Left ventricle myocardium inferior (tissue), 1 donor: ENCODE measurements at regions not wholly inside any gene's neighbourhood (a gene's known extent, or its start where the extent isn't known, plus 50 kb on each side); places are given as distances from the start of the nearest gene placed in this dataset.

ENCODE experiments used
- DNase-seq: peaks from one replicate; pipeline ENCODE4 v3.0.0-alpha.2; 2020
- H3K27ac ChIP-seq: fragments of 200-600 bp; replicated peaks from 2 replicates; pipeline ENCODE4 v1.8.0; 2021
- H3K27me3 ChIP-seq: fragments of 200-600 bp; 2 replicates; pipeline ENCODE4 v1.8.0; 2021; ENCODE audit warnings: low read depth
- H3K36me3 ChIP-seq: fragments of 200-600 bp; 2 replicates; pipeline ENCODE4 v1.8.0; 2021
- H3K4me1 ChIP-seq: fragments of 200-600 bp; 2 replicates; pipeline ENCODE4 v1.8.0; 2021
- H3K4me3 ChIP-seq: fragments of 200-600 bp; 2 replicates; pipeline ENCODE4 v1.8.0; 2021; ENCODE audit warnings: mild to moderate bottlenecking, moderate library complexity
- H3K9me3 ChIP-seq: fragments of 200-600 bp; replicated peaks from 2 replicates; pipeline ENCODE4 v1.8.0; 2021
- CTCF ChIP-seq: fragments of 200-600 bp; IDR thresholded peaks from 2 replicates; pipeline ENCODE4 v1.8.0; 2021; ENCODE audit warnings: antibody characterized with exemption, mild to moderate bottlenecking, borderline replicate concordance
- intact Hi-C: fragments of 100-400 bp; cut with micrococcal nuclease; formaldehyde crosslinking; loops from one replicate; pipeline ENCODE4 v1.11.0; 2022
- donor health status: DM: no; HTN: yes; CAD: no; lungs with severe emphysema.

- Histone ChIP-seq H3K4me3 (no peak overlapping the region), H3K27ac (no peak overlapping the region), H3K4me1 (no peaks in the 10 kb centered on the region), H3K27me3 (no peaks in the 10 kb centered on the region), H3K9me3 (no peaks in the 10 kb centered on the region), H3K36me3 (no peaks in the 10 kb centered on the region)
- TF ChIP-seq CTCF, result no peak
- no peak for DNase-seq
- intact Hi-C loops, result no loop called here
Measured at GRCh38 chr16:63188086-63188771, 1152.0 kb upstream of the CDH8 start.

- H3K27me3 ChIP-seq, result no peaks in the 10 kb centered on the region
- H3K4me3 ChIP-seq, result no peak overlapping the region
- H3K36me3 ChIP-seq, result no peaks in the 10 kb centered on the region
- H3K4me1 ChIP-seq, result no peaks in the 10 kb centered on the region
- no peaks in the 10 kb centered on the region for H3K9me3 ChIP-seq
- intact Hi-C loops, result no loop called here
- no peak for DNase-seq
- H3K27ac ChIP-seq, result no peak overlapping the region
- TF ChIP-seq CTCF, result no peak
Measured at GRCh38 chr16:63187638-63188037, 1151.4 kb upstream of the CDH8 start.

- intact Hi-C loops, result no loop called here
- Histone ChIP-seq H3K27ac (no peak overlapping the region), H3K27me3 (no peaks in the 10 kb centered on the region), H3K4me1 (no peaks in the 10 kb centered on the region), H3K36me3 (no peaks in the 10 kb centered on the region), H3K4me3 (no peak overlapping the region), H3K9me3 (no peaks in the 10 kb centered on the region)
- no peak for DNase-seq
- no peak for TF ChIP-seq CTCF
Measured at GRCh38 chr16:63185235-63185780, 1149.1 kb upstream of the CDH8 start.

GRCh38 chr16:63183743-63184142 is 1147.5 kb upstream of the CDH8 start:
- Histone ChIP-seq H3K27me3 (no peaks in the 10 kb centered on the region), H3K9me3 (no peaks in the 10 kb centered on the region), H3K4me1 (no peaks in the 10 kb centered on the region), H3K4me3 (no peak overlapping the region), H3K27ac (no peak overlapping the region), H3K36me3 (no peaks in the 10 kb centered on the region)
- TF ChIP-seq CTCF, result no peak
- no peak for DNase-seq
- intact Hi-C loops, result no loop called here

- H3K27me3 ChIP-seq, result no peaks in the 10 kb centered on the region
- no peak overlapping the region for H3K4me3 ChIP-seq
- no peak overlapping the region for H3K27ac ChIP-seq
- DNase-seq, result no peak
- TF ChIP-seq CTCF, result no peak
- intact Hi-C loops, result no loop called here
- peaks cover 11% of the 10 kb centered on the region for H3K9me3 ChIP-seq
- H3K36me3 ChIP-seq, result no peaks in the 10 kb centered on the region
- no peaks in the 10 kb centered on the region for H3K4me1 ChIP-seq
Measured at GRCh38 chr16:63175313-63175712, 1139.1 kb upstream of the CDH8 start.
